HG02798 (cell line): ENCODE measurements at regions not wholly inside any gene's neighbourhood (a gene's known extent, or its start where the extent isn't known, plus 50 kb on each side); places are given as distances from the start of the nearest gene placed in this dataset.
A peak's percentile ranks its signal among the peaks of the same experiment; 100 is the strongest.
"Not testable (repeated sequence)": the region's sequence is repeated elsewhere in the genome, so short reads cannot be mapped to it uniquely, and the experiment has no call there.

Source experiments
- ATAC-seq: cut with Tn5 transposase; IDR thresholded peaks from one replicate; pipeline ENCODE4 v1.9.1; 2021; ENCODE audit warnings: mild to moderate bottlenecking; ENCODE audit not compliant: unreplicated experiment, poor library complexity

DNA sequence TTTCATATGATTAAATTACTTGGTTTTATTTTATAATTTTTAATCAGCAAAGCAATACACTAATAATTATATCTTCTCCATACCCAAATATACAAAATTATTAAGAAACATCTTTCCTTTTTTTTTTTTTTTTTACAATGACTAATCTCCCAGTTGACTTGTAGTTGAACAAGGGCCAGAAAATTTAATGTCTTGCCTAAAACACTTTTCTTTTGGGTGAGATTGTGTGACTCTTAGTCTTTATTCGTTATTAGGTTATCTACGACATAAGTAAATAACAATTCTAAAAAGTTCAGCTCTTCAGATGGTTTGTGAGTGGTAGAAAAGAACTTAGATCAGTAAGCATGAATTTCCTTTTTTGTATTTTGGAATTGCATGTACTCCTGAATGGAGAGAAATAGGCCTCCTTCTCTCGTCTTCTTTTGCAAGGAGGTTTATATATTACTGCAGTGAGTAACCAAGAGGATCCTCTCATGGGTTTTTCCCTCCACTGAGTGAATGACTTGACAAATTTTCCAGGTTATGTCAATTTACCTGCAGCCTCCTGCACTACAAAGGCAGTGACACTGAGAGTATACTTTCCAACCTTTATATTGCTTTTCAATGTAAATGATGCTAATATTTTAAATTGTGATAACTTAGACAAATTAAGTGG, 364.5 kb upstream of the CITED2 start:
- no peak for ATAC-seq

- ATAC-seq: peak; percentile 84
These were observed 362.0 kb upstream of the CITED2 start for GRCh38 chr6:139736325-139736906.

DNA sequence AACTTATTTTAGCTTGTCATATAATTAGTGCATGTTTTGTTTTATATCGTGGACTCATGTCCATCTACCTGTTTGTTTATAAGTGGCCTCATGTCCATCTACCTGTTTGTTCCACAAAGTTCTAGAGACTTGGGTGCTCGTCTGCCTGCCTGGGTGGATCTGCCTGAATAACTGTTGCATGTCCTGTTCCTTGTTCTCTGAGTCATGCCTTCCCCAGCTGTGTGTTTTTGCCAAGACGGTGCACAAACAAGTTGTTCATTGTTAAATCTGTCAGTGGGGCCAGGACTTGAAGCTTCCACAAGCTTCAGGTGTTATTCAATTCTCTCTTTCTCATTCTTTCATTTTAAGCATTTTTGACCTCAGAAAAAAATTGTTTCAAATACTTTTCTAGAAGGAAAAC, 358.0 kb upstream of the CITED2 start:
- ATAC-seq: no peak

GRCh38 chr6:139730340-139730974, 356.0 kb upstream of the CITED2 start:
- no peak for ATAC-seq

DNA sequence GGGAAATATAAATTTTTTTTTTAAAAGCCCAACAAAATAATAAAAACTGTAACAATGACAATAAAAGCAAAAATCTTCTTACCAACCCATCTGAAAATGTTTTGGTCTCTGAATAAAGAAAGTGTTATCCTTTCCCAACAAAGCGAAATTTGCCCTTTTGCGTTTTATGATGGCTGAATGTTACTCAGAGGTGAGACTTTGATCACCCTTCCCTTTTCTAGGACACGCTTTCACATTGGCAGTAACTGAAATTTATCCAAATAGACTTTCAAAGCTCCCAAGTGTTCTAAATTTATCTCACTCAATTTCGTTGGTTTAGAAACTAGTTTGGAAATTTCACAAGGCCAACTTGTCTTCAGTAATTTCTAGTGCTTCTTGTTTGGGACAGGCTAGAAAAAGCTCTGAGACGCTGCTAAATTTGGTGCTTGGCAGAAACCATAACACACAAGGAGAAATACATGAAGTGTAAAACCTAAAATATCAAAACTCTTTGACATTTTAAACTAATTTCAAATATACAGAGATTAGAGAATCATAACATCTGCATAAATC, 354.5 kb upstream of the CITED2 start:
- no peak for ATAC-seq

- ATAC-seq: not testable (repeated sequence)
These were observed 351.8 kb upstream of the CITED2 start for GRCh38 chr6:139726272-139726671.

DNA sequence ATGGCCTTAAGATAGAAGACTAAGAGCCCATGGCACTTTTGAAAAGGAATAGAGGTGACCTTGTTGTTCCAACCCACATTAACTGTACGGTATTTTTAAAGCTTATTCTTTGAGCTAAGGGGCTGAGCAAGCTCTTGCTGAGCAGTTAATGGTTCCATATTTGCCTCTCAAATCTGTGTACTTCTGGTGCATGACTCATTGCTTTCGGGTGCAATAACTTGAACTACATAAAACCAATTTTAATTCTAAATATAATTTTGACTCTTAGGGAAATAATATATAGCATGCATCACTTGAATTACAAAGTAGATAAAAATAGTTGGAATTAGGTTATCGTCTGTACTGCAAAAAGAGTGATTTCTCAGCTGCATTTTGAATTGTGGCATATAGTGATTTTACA, 348.1 kb upstream of the CITED2 start:
- no peak for ATAC-seq

- no peak for ATAC-seq
These were observed 347.5 kb upstream of the CITED2 start for GRCh38 chr6:139721954-139722353.

DNA sequence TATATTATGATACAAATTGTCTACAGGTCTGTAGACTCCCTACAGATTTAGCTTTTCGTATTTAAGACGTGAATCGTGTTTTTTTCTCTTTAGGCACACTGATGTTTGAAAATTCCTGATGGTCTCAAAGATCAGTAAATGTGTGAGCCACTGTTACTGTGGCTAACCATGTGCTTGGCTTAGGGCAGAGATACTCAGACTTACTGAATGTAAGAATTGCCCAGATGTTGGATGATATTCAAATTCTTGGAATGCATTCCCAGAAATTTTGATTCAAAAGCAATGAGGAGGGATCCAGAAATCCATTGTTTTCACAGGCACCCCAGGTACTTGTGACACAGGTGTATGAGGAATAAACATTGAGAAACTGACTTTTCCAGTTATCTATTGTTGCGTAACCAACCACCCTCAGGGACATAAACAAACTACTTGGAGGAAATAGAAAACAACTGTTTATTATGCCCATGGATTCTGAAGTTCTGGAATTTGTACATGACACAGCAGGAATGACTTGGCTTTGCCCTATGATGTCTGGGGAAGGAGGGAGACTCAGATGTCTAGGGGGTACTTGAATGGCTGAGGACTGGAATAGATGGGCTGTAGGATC, 339.6 kb upstream of the CITED2 start:
- ATAC-seq: no peak

- no peak for ATAC-seq
These were observed 339.0 kb upstream of the CITED2 start for GRCh38 chr6:139713424-139713823.

DNA sequence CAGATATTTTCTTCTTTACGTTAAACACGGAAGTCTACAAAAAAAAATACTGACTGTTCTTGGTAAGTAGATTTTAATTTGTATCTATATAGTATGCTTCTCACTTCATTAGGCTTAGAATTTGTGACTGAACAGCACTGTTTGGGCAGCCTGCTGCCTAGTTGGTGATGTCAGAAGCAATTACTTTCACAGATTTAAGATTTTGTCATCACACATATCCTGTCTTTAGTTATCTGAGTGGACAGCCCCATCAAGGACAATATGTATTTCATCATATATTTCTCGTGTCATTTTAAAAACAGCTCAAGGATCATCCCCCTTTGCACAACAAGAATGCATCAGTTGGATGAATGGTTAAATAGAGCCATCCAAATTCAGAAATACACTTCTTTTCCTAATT, 338.4 kb upstream of the CITED2 start:
- ATAC-seq: no peak

DNA sequence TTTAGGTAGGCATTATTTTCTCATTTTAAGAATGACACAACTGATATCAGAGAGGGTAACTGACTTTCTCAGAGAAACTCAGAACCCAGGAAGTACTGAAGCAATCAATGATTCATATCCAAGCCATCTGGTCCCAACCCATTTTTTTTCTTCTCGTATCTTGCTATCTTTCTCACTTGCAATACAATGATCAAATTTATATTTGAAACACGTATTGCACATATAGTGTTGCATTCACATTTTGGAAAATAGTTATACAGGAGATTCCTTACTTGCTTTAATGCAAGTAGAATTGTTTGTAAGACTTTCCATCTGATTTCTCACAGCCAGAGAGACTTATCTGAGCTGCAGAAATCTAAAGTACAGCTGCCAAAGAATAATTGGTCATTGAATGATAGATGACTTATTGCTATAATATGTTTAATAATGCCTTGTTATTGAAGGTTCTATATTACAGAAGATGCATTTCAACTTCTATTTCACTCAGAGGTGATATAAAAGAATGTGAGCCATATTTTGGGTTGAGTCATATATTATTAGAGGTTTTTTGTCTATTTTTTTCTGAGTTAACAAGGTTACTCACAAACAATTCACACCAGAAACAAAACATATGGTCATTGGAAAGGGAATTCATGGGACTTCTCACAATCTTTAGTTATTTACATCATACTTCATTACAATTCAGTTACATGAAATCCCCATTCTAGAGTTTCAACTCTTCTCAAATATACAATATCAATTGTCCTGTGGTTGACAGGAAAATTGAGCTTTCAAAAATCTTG, 337.5 kb upstream of the CITED2 start:
- ATAC-seq: no peak

DNA sequence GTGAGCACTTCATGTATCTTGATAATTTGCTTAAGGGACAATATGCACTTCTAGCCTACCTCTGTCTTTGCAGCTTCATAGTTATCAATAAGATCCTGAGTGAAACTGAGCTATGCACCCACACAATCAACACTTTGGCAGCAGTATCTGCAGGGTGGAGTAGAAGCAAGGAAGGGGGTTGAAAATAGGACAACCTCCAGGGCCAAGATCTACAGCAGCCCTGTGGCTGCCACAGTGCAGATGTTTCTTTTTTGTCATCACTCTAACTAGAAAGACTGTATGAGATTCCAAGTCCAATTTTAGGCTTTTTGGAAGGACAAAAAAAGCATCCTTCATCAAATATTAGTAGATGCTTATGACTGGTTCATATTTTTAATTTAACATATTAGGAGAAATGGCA, 336.1 kb upstream of the CITED2 start:
- ATAC-seq: no peak

DNA sequence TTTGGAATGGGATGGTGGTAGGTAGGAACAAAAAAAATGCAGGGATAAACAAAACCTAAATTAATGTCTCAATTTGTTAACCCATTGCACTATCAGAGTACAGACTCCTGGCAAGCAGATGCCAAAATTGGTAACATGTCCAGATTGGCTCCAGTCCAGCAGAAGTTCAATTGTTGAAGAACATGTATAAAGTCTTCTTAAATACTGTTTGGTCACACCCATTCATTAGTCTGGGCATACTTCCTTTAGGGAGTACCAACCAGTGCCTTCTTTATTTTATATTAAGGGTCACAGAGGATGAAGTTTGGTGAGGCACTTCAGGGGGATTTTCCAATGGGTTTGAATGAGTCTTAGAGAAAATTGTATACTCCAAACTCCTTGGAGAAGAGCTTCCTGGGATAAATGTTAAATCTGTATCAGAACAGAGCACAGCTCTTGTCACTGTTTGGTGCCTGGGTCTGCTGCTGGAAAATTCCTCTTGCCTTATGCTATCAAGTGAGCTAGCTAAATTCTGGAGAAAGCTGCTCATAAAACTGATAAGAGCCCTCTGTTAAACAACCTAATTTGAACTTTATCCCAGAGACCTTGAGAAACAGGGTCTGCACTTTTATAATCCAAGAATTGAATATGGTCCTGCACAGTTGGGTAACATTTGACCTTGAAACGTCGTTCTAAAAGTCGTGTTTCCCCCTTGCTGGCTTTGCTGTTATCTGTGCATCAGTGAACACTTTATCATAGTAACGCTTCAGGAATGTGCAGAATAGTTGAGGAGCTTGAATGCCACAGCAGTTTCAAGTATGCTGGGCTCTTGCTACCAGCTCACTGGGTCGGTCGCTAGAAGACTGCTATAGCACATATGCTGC, 334.1 kb upstream of the CITED2 start:
- ATAC-seq: no peak

GRCh38 chr6:139706912-139707311, 332.5 kb upstream of the CITED2 start:
- ATAC-seq: no peak

GRCh38 chr6:139705284-139705683, 330.8 kb upstream of the CITED2 start:
- ATAC-seq: no peak

GRCh38 chr6:139703780-139704179, 329.3 kb upstream of the CITED2 start:
- no peak for ATAC-seq

GRCh38 chr6:139702706-139703105, 328.3 kb upstream of the CITED2 start:
- ATAC-seq: no peak

DNA sequence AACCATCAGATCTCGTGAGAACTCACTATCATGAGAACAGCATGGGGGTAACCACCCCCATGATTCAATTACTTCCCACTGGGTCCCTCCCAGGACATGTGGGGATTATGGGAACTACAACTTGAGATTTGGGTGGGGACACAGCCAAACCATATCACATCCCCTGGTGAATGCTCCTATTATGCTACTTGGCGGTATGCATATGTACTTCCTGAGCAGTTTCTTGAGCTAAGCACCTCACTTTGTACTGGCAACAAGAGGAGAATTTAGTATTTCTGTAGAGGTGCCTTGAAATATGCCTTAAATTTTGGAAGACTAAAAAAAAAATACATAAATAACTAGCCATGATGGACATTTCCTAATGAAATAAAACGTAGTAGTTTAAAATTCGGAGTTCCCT, 327.2 kb upstream of the CITED2 start:
- ATAC-seq: no peak

DNA sequence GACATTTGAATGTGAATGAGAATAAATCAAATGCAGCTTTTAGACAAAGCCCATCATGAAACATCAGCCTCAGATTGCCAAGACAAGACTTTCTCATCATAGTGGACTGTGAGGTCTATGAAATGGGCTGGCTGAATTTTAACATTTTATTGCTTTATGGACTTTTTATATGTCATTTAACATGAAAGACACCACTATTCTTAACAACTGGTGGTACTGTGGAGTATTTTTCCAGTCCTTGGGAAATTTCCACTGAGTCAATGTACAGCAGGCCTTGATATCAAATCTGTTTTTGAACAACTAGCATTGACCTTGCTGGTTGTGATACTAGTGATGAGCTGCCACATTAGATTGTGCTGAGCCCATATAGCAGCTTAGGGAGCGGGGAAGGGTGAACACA, 326.6 kb upstream of the CITED2 start:
- no peak for ATAC-seq
